IMR-90 (cell line): ENCODE measurements at regions not wholly inside any gene's neighbourhood (a gene's known extent, or its start where the extent isn't known, plus 50 kb on each side); places are given as distances from the start of the nearest gene placed in this dataset.

Source experiments
- ATAC-seq: fragments of 200-7000 bp; cut with Tn5 transposase; 2 replicates; pipeline ENCODE4 v1.9.1; 2020; ENCODE audit warnings: low read depth, mild to moderate bottlenecking, moderate library complexity
- BruUV-seq: library from RNA; stranded (reverse); fragments of 400-500 nt; replicated peaks from 2 replicates; lab custom pipeline; 2021; lab: Mats Ljungman, UMichigan
- CTCF ChIA-PET: fragments of 300-600 bp; formaldehyde crosslinking; extraction: SDS; loops from one replicate; lab custom pipeline; 2021; ENCODE audit warnings: antibody characterized with exemption; lab: Yijun Ruan, JAX
- POLR2A ChIA-PET: fragments of 300-600 bp; sonication (Branson Sonifier 250); formaldehyde crosslinking; loops from one replicate; lab custom pipeline; 2022; ENCODE audit warnings: antibody characterized with exemption; ENCODE audit not compliant: unreplicated experiment; lab: Charles Lee
- DNase-seq: peaks from one replicate; pipeline ENCODE4 v3.0.0; 2013
- H2AFZ ChIP-seq: replicated peaks from 2 replicates; pipeline ENCODE3; 2013; ENCODE audit warnings: low read length, mild to moderate bottlenecking; ENCODE audit not compliant: poor library complexity
- H2AK5ac ChIP-seq: 2 replicates; pipeline ENCODE4 v1.6.1; 2013; ENCODE audit warnings: low read depth, low read length, inconsistent platforms
- H2AK9ac ChIP-seq: replicated peaks from 2 replicates; pipeline ENCODE3; 2013; ENCODE audit warnings: mild to moderate bottlenecking, low read depth, low read length, moderate library complexity; ENCODE audit not compliant: poor library complexity
- H2BK120ac ChIP-seq: 2 replicates; pipeline ENCODE4 v1.6.1; 2013; ENCODE audit warnings: low read depth, low read length, inconsistent platforms
- H2BK15ac ChIP-seq: 3 replicates; pipeline ENCODE4 v1.6.1; 2013; ENCODE audit warnings: low read depth, low read length, inconsistent platforms
- H2BK20ac ChIP-seq: 2 replicates; pipeline ENCODE4 v1.6.1; 2013; ENCODE audit warnings: low read depth, mild to moderate bottlenecking, inconsistent platforms, low read length, moderate library complexity
- H2BK5ac ChIP-seq: 2 replicates; pipeline ENCODE4 v1.6.1; 2013; ENCODE audit warnings: mild to moderate bottlenecking, low read depth, low read length, inconsistent platforms; ENCODE audit not compliant: poor library complexity, severe bottlenecking
- H3K14ac ChIP-seq: replicated peaks from 2 replicates; pipeline ENCODE4 v1.6.1; 2013; ENCODE audit warnings: low read depth, low read length, inconsistent platforms
- H3K18ac ChIP-seq: 2 replicates; pipeline ENCODE4 v1.6.1; 2013; ENCODE audit warnings: low read depth, low read length, control low read depth
- H3K23ac ChIP-seq: 2 replicates; pipeline ENCODE4 v1.6.1; 2013; ENCODE audit warnings: low read depth, low read length, inconsistent platforms
- H3K27ac ChIP-seq: 2 replicates; pipeline ENCODE4 v1.5.1; 2013; ENCODE audit warnings: mild to moderate bottlenecking, control low read depth, low read length; ENCODE audit not compliant: insufficient read depth
- H3K27me3 ChIP-seq: 2 replicates; pipeline ENCODE4 v1.6.1; 2013; ENCODE audit warnings: low read length; ENCODE audit not compliant: control insufficient read depth, insufficient read depth
- H3K36me3 ChIP-seq: 2 replicates; pipeline ENCODE4 v1.6.1; 2013; ENCODE audit warnings: low read length, mixed read lengths; ENCODE audit not compliant: control insufficient read depth, insufficient read depth
- H3K4ac ChIP-seq: 2 replicates; pipeline ENCODE4 v1.6.1; 2013; ENCODE audit warnings: low read depth, low read length, inconsistent platforms
- H3K4me1 ChIP-seq: 2 replicates; pipeline ENCODE4 v1.6.1; 2013; ENCODE audit warnings: low read length, mixed read lengths; ENCODE audit not compliant: control insufficient read depth, insufficient read depth
- H3K4me2 ChIP-seq: 2 replicates; pipeline ENCODE4 v1.6.1; 2013; ENCODE audit warnings: low read depth, mild to moderate bottlenecking, control low read depth, low read length, moderate library complexity
- H3K4me3 ChIP-seq: 2 replicates; pipeline ENCODE4 v1.5.1; 2013; ENCODE audit warnings: low read depth, mild to moderate bottlenecking, control low read depth, low read length, moderate library complexity; ENCODE audit not compliant: insufficient read depth
- H3K56ac ChIP-seq: 2 replicates; pipeline ENCODE4 v1.6.1; 2013; ENCODE audit warnings: low read length, inconsistent platforms; ENCODE audit not compliant: insufficient read depth; ENCODE audit errors: extremely low read depth
- H3K79me1 ChIP-seq, 2 experiments: 2 replicates each; pipeline ENCODE4 v1.6.1; 2013; ENCODE audit warnings: low read length in 2 of 2, inconsistent platforms in 1 of 2, low read depth in 1 of 2
- H3K9ac ChIP-seq: 2 replicates; pipeline ENCODE4 v1.6.1; 2013; ENCODE audit warnings: low read depth, low read length, control low read depth
- H3K9me1 ChIP-seq: 2 replicates; pipeline ENCODE4 v1.6.1; 2013; ENCODE audit warnings: low read length, inconsistent platforms; ENCODE audit not compliant: insufficient read depth
- H3K9me3 ChIP-seq: 2 replicates; pipeline ENCODE4 v1.6.1; 2013; ENCODE audit warnings: low read length; ENCODE audit not compliant: control insufficient read depth, insufficient read depth
- H4K20me1 ChIP-seq: 2 replicates; pipeline ENCODE4 v1.6.1; 2013; ENCODE audit warnings: low read length, inconsistent platforms; ENCODE audit not compliant: insufficient read depth
- H4K5ac ChIP-seq: 2 replicates; pipeline ENCODE4 v1.6.1; 2013; ENCODE audit warnings: mild to moderate bottlenecking, low read depth, low read length, control low read depth
- H4K8ac ChIP-seq, 2 experiments: 2 replicates each; pipeline ENCODE4 v1.6.1; 2013; ENCODE audit warnings: low read depth in 2 of 2, low read length in 2 of 2, control low read depth in 1 of 2, inconsistent platforms in 1 of 2
- H4K91ac ChIP-seq: 2 replicates; pipeline ENCODE4 v1.6.1; 2013; ENCODE audit warnings: low read depth, low read length, inconsistent platforms; ENCODE audit not compliant: insufficient read depth
- CEBPB ChIP-seq: IDR thresholded peaks from 2 replicates; pipeline ENCODE4 v1.6.1; 2012; ENCODE audit warnings: low read depth, low read length, improper control_type of control experiment
- RCOR1 ChIP-seq: IDR thresholded peaks from 2 replicates; pipeline ENCODE4 v1.6.1; 2012; ENCODE audit warnings: mild to moderate bottlenecking, low read length, improper control_type of control experiment; ENCODE audit not compliant: insufficient replicate concordance
- RFX5 ChIP-seq: IDR thresholded peaks from 2 replicates; pipeline ENCODE4 v1.8.0; 2012; ENCODE audit warnings: low read depth, mild to moderate bottlenecking, low read length, moderate library complexity
- SMC3 ChIP-seq: fragments of 150-350 bp; IDR thresholded peaks from 2 replicates; pipeline ENCODE4 v1.6.1; 2016; ENCODE audit warnings: low read depth, mild to moderate bottlenecking, antibody characterized with exemption, low read length, moderate library complexity
- WGBS, 2 experiments: methylation state at CpG; one replicate each; pipeline versions ENCODE4 v1.1.5 to v1.1.7; 2013; ENCODE audit warnings: missing lambda C conversion rate in 2 of 2; ENCODE audit not compliant: insufficient read length in 1 of 2; ENCODE audit errors: extremely low coverage in 2 of 2; 5-methylcytosine and 5-hydroxymethylcytosine counted together
- dilution Hi-C: fragments of 300-500 bp; cut with HindIII; formaldehyde crosslinking; loops from one replicate; pipeline ENCODE4 v1.14.3; 2018; ENCODE audit warnings: low sequenced_read_pairs; ENCODE audit not compliant: unreplicated experiment
- in situ Hi-C: fragments of 300-500 bp; cut with MboI; formaldehyde crosslinking; loops from 3 replicates; pipeline ENCODE4 v1.14.3; 2019; ENCODE audit warnings: low sequenced_read_pairs, inconsistent platforms, mixed read lengths
- intact Hi-C: fragments of 100-400 bp; cut with micrococcal nuclease; formaldehyde crosslinking; loops from 2 replicates; pipeline ENCODE4 v1.10.0; 2022

GRCh38 chr15:77812664-77813063 lies 180.0 kb upstream of the LINGO1 start:
- Histone ChIP-seq H3K4me3 (no peak overlapping the region), H3K9ac (no peak overlapping the region), H3K36me3 (no peaks in the 10 kb centered on the region), H3K23ac (no peak overlapping the region), H3K4ac (no peak overlapping the region), H3K27me3 (peaks cover 55% of the 10 kb centered on the region), H4K91ac (no peak overlapping the region), H3K14ac (no peak overlapping the region), H3K18ac (no peak overlapping the region), H2BK20ac (no peak overlapping the region), H3K56ac (no peak overlapping the region), H4K8ac (no peak overlapping the region), H4K20me1 (no peaks in the 10 kb centered on the region), H2AK5ac (no peak overlapping the region), H3K79me1 (no peaks in the 10 kb centered on the region), H2AK9ac (no peak overlapping the region), H4K5ac (no peak overlapping the region), H2BK15ac (no peak overlapping the region), H2BK5ac (no peak overlapping the region), H3K9me3 (no peaks in the 10 kb centered on the region), H3K4me1 (no peaks in the 10 kb centered on the region), H2AFZ (no peak overlapping the region), H3K4me2 (no peak overlapping the region), H2BK120ac (no peak overlapping the region), H3K27ac (no peak overlapping the region), H3K9me1 (no peaks in the 10 kb centered on the region)
- no peak for ATAC-seq
- in situ Hi-C loops = no loop called here
- intact Hi-C loops = no loop called here
- dilution Hi-C loops = no loop called here
- TF ChIP-seq RFX5 (no peak), SMC3 (no peak), RCOR1 (no peak), CEBPB (no peak)
- BruUV-seq = no TSS peak
- 50% methylated on average over 1 of the region's 10 CpGs; no CpG with 5 or more reads in 1 of the 2 experiments for WGBS, 2 experiments
- ChIA-PET CTCF (no interaction called here), POLR2A (no interaction called here)
- no peak for DNase-seq
